DOHH2 (cell line): ENCODE measurements at regions not wholly inside any gene's neighbourhood (a gene's known extent, or its start where the extent isn't known, plus 50 kb on each side); places are given as distances from the start of the nearest gene placed in this dataset.

Experiments
- EZH2phosphoT487 ChIP-seq: fragments of 200-600 bp; sonication (generic); IDR thresholded peaks from 2 replicates; pipeline ENCODE4 v1.6.1; 2017; ENCODE audit warnings: borderline replicate concordance, mild to moderate bottlenecking, antibody characterized with exemption, low read length, moderate library complexity, mixed read lengths
- TF ChIP-seq, protein P1 (sequence below): fragments of 200-600 bp; sonication (generic); IDR thresholded peaks from one replicate; pipeline ENCODE4 v1.5.1; 2014; ENCODE audit warnings: antibody characterized with exemption, mild to moderate bottlenecking, low read depth, low read length; ENCODE audit not compliant: poor library complexity, severe bottlenecking

DNA sequence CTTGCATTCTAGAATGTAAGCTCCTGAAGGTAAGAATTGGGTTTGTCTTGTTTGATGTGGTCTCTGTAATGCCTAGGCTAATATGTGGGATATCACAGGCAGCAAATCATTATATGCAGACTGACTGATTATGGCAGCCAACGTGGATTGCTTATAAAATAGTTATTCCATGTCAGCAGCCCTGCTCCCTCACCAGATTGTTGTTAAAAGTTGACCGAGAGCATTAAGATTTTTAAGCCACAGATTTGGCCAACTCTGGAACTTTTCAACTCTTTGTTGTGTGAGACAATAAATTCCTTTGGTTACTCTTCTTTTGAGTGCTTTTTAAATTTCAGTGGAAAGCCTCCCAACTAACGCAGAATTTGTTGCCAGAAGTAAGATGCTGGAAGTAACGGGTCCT, 92.6 kb upstream of the FAM216B start:
- no peak for TF ChIP-seq EZH2phosphoT487
- TF ChIP-seq, protein P1, sequence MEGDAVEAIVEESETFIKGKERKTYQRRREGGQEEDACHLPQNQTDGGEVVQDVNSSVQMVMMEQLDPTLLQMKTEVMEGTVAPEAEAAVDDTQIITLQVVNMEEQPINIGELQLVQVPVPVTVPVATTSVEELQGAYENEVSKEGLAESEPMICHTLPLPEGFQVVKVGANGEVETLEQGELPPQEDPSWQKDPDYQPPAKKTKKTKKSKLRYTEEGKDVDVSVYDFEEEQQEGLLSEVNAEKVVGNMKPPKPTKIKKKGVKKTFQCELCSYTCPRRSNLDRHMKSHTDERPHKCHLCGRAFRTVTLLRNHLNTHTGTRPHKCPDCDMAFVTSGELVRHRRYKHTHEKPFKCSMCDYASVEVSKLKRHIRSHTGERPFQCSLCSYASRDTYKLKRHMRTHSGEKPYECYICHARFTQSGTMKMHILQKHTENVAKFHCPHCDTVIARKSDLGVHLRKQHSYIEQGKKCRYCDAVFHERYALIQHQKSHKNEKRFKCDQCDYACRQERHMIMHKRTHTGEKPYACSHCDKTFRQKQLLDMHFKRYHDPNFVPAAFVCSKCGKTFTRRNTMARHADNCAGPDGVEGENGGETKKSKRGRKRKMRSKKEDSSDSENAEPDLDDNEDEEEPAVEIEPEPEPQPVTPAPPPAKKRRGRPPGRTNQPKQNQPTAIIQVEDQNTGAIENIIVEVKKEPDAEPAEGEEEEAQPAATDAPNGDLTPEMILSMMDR = no peak
